ENCODE measurements at regions not wholly inside any gene's neighbourhood (a gene's known extent, or its start where the extent isn't known, plus 50 kb on each side); places are given as distances from the start of the nearest gene placed in this dataset.

- H3K79me1 ChIP-seq (ENCODE audit: insufficient read depth, low read depth, low read length, poor library complexity, severe bottlenecking) = no peaks in the 10 kb centered on the region
- no peak overlapping the region for H3K4me2 ChIP-seq (ENCODE audit: insufficient read depth, insufficient read length, low read length)
- H2BK20ac ChIP-seq (ENCODE audit: low read depth, low read length, poor library complexity, severe bottlenecking) = no peak overlapping the region
- Mint-ChIP-seq H3K4me1 (peaks cover 0 to 2% of the 10 kb centered on the region in 2 experiments; a peak in 1 of 4 replicates), H3K9me3 (peaks cover 4 to 8% of the 10 kb centered on the region in 2 experiments; a peak in 3 of 5 replicates), H3K4me3 (no peak overlapping the region), H3K36me3 (ENCODE audit: insufficient read depth in 1 of 3, low read depth in 3 of 3) (peaks cover 1 to 3% (median 3%) of the 10 kb centered on the region in 3 experiments; a peak in 3 of 7 replicates), H3K27ac (no peak overlapping the region), H3K27me3 (ENCODE audit: low read depth) (no peaks in the 10 kb centered on the region)
- H3K23ac ChIP-seq (ENCODE audit: insufficient read length, low read depth, low read length) = no peak overlapping the region
- no peak for DNase-seq
- H3K4me1 ChIP-seq (ENCODE audit: insufficient read depth, low read length) = no peaks in the 10 kb centered on the region
- no peak overlapping the region for H2AFZ ChIP-seq (ENCODE audit: low read length)
- H3K4ac ChIP-seq (ENCODE audit: low read depth, low read length) = no peak overlapping the region
- H2BK12ac ChIP-seq (ENCODE audit: insufficient read length, low read depth, low read length) = no peak overlapping the region
- no peaks in the 10 kb centered on the region for H3K79me2 ChIP-seq (ENCODE audit: insufficient read depth, low read length)
- no peak overlapping the region for H3T11ph ChIP-seq (ENCODE audit: low read length)
- no peaks in the 10 kb centered on the region for H3K9me3 ChIP-seq (ENCODE audit: control insufficient read depth, low read depth, low read length)
- H3K23me2 ChIP-seq (ENCODE audit: insufficient read length, low read depth, low read length, poor library complexity, severe bottlenecking) = no peaks in the 10 kb centered on the region
- no peak overlapping the region for H3K27ac ChIP-seq (ENCODE audit: insufficient read length, low read depth, low read length)
- H3K9ac ChIP-seq (ENCODE audit: extremely low read depth, insufficient read length, low read length) = no peak overlapping the region
- no peak overlapping the region for H4K5ac ChIP-seq (ENCODE audit: insufficient read length, low read depth, low read length)
- no peak overlapping the region for H4K8ac ChIP-seq (replicated peaks; ENCODE audit: insufficient read length, low read depth, low read length)
- H3K27me3 ChIP-seq (ENCODE audit: insufficient read depth, low read length) = no peaks in the 10 kb centered on the region
- H3K14ac ChIP-seq (ENCODE audit: insufficient read depth, low read length) = no peak overlapping the region
- H4K20me1 ChIP-seq (ENCODE audit: control insufficient read depth, insufficient read depth, insufficient read length) = no peaks in the 10 kb centered on the region
- no CpG with 5 or more reads among the region's 2 CpGs for WGBS (ENCODE audit: extremely low coverage, insufficient read length, low lambda C conversion rate)
- no peak overlapping the region for H2BK5ac ChIP-seq (ENCODE audit: insufficient read length, low read length)
- no peak for TF ChIP-seq CTCF (conservative IDR thresholded peaks at IDR 0.05)
- no peak overlapping the region for H2BK15ac ChIP-seq (ENCODE audit: low read depth, low read length)
- no peak overlapping the region for H2BK120ac ChIP-seq (ENCODE audit: low read depth, low read length, poor library complexity, severe bottlenecking)
- H3K18ac ChIP-seq (ENCODE audit: insufficient read length, low read depth, low read length) = no peak overlapping the region
- no peak overlapping the region for H4K91ac ChIP-seq (ENCODE audit: insufficient read length, low read depth, low read length)
- H2AK5ac ChIP-seq (ENCODE audit: insufficient read length, low read length) = no peak overlapping the region
- H3K56ac ChIP-seq (ENCODE audit: insufficient read length, low read depth, low read length) = no peak overlapping the region
These were observed 618.5 kb downstream of the INHBA start for GRCh38 chr7:41084381-41084780.

Data from H9 (cell line).